Spleen (tissue), 7 donors: ENCODE measurements at regions not wholly inside any gene's neighbourhood (a gene's known extent, or its start where the extent isn't known, plus 50 kb on each side); places are given as distances from the start of the nearest gene placed in this dataset.

Experiments
- POLR2AphosphoS5 ChIP-seq, 3 donors: sonication (generic); formaldehyde crosslinking; IDR thresholded peaks; one replicate each; pipeline ENCODE4 v1.5.1; 2017; ENCODE audit warnings: antibody characterized with exemption in 3 of 3
- TF ChIP-seq, protein P1 (sequence below), 11 experiments: fragments of 200-600 bp in 7 of 11; fragments of 450-650 bp in 4 of 11; sonication (generic) in 4 of 11; IDR thresholded peaks in 8 of 11; conservative IDR thresholded peaks in 3 of 11; 1 replicate in 7 of 11; 2 replicates in 4 of 11; pipeline versions ENCODE4 v1.4.0 to v1.8.0; 2016 to 2021; ENCODE audit warnings: antibody characterized with exemption in 11 of 11, inconsistent platforms in 4 of 11, mild to moderate bottlenecking in 1 of 11
- donor health status: DM: no; HTN: no; CAD: no; lungs with moderate emphysema.
- donor health status: DM: no; HTN: no; CAD: no.
- donor health status: DM: no; HTN: no; CAD: no.

DNA sequence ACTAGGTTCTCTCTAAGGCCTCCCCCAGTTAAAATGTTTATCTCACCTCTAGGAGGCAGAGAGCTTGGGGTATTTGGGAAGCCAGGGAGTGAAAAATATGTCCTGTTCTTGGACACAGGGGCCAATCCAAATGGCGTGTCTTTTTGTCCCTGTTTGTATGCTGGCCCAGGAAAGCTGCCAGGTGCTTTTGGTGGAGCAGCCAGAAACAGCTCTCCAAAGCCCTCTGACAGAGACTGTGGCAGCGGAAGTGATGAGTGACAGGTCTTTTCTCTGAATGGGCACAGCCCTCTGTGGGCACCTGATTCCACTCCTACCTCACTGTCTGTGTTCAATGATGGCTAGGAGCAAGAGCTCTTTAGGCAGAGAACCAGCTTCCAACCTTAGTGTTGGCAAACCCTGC lies 106.4 kb upstream of the KIRREL3 start:
- no peak for TF ChIP-seq POLR2AphosphoS5 (IDR thresholded peaks at IDR 0.05)
- TF ChIP-seq, protein P1, sequence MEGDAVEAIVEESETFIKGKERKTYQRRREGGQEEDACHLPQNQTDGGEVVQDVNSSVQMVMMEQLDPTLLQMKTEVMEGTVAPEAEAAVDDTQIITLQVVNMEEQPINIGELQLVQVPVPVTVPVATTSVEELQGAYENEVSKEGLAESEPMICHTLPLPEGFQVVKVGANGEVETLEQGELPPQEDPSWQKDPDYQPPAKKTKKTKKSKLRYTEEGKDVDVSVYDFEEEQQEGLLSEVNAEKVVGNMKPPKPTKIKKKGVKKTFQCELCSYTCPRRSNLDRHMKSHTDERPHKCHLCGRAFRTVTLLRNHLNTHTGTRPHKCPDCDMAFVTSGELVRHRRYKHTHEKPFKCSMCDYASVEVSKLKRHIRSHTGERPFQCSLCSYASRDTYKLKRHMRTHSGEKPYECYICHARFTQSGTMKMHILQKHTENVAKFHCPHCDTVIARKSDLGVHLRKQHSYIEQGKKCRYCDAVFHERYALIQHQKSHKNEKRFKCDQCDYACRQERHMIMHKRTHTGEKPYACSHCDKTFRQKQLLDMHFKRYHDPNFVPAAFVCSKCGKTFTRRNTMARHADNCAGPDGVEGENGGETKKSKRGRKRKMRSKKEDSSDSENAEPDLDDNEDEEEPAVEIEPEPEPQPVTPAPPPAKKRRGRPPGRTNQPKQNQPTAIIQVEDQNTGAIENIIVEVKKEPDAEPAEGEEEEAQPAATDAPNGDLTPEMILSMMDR (IDR thresholded peaks at IDR 0.05 in 8 of 11, conservative IDR thresholded peaks at IDR 0.05 in 3 of 11), result no peak
